ENCODE measurements at regions not wholly inside any gene's neighbourhood (a gene's known extent, or its start where the extent isn't known, plus 50 kb on each side); places are given as distances from the start of the nearest gene placed in this dataset.

GRCh38 chr3:132116601-132117000 lies 81.8 kb upstream of the CPNE4 start:
- H3K9me3 ChIP-seq (ENCODE audit: control insufficient read depth, low read length), result no peaks in the 10 kb centered on the region
- H2AFZ ChIP-seq (ENCODE audit: low read depth, low read length), result no peak overlapping the region
- H3K23ac ChIP-seq (ENCODE audit: low read length in 2 of 2), result no peak overlapping the region
- no peak overlapping the region for H2BK120ac ChIP-seq (ENCODE audit: low read depth, low read length)
- no peak overlapping the region for H3K14ac ChIP-seq (ENCODE audit: low read length in 2 of 2)
- no peak overlapping the region for H2BK15ac ChIP-seq (ENCODE audit: low read depth, poor library complexity, severe bottlenecking)
- H3K4me1 ChIP-seq (ENCODE audit: control insufficient read depth, insufficient read depth, low read depth, low read length), result no peaks in the 10 kb centered on the region
- H3K79me1 ChIP-seq (replicated peaks; ENCODE audit: low read length, poor library complexity, severe bottlenecking), result no peaks in the 10 kb centered on the region
- H3K36me3 ChIP-seq (ENCODE audit: control insufficient read depth in 1 of 2, insufficient read depth in 2 of 2, low read depth in 1 of 2, low read length in 2 of 2), result no peaks in the 10 kb centered on the region
- H4K8ac ChIP-seq (ENCODE audit: low read length), result no peak overlapping the region
- no peaks in the 10 kb centered on the region for H3K27me3 ChIP-seq (ENCODE audit: control insufficient read depth in 1 of 2, insufficient read depth in 1 of 2, low read length in 2 of 2)
- no peak overlapping the region for H2BK5ac ChIP-seq (ENCODE audit: low read depth, low read length, poor library complexity, severe bottlenecking)
- no peak overlapping the region for H3K9ac ChIP-seq (ENCODE audit: low read length)
- DNase-seq, result no peak
- no peak overlapping the region for H4K91ac ChIP-seq (ENCODE audit: low read length)
- H2AK5ac ChIP-seq (ENCODE audit: low read length, severe bottlenecking), result no peak overlapping the region
- no peak overlapping the region for H3K4me2 ChIP-seq (ENCODE audit: low read length, poor library complexity, severe bottlenecking)
- H3K27ac ChIP-seq (ENCODE audit: low read length, poor library complexity, severe bottlenecking), result no peak overlapping the region
- WGBS, result 88% methylated on average over 1 of the region's 1 CpG
- no peak overlapping the region for H3K4me3 ChIP-seq (ENCODE audit: insufficient read depth in 1 of 2, low read depth in 1 of 2, low read length in 2 of 2)
- no peak overlapping the region for H3K18ac ChIP-seq (ENCODE audit: low read depth in 1 of 2, low read length in 2 of 2)
- no peak overlapping the region for H2BK12ac ChIP-seq (ENCODE audit: low read length in 2 of 2)
- H3K4ac ChIP-seq (ENCODE audit: low read depth in 1 of 2, low read length in 2 of 2), result no peak overlapping the region

- no peaks in the 10 kb centered on the region for H3K27me3 ChIP-seq (ENCODE audit: control insufficient read depth in 1 of 2, insufficient read depth in 1 of 2, low read length in 2 of 2)
- H2BK120ac ChIP-seq (ENCODE audit: low read depth, low read length), result no peak overlapping the region
- no peak overlapping the region for H2BK5ac ChIP-seq (ENCODE audit: low read depth, low read length, poor library complexity, severe bottlenecking)
- H3K23ac ChIP-seq (ENCODE audit: low read length in 2 of 2), result no peak overlapping the region
- H4K8ac ChIP-seq (ENCODE audit: low read length), result no peak overlapping the region
- no peaks in the 10 kb centered on the region for H3K79me1 ChIP-seq (replicated peaks; ENCODE audit: low read length, poor library complexity, severe bottlenecking)
- H3K27ac ChIP-seq (ENCODE audit: low read length, poor library complexity, severe bottlenecking), result no peak overlapping the region
- H4K91ac ChIP-seq (ENCODE audit: low read length), result no peak overlapping the region
- no peak overlapping the region for H3K18ac ChIP-seq (ENCODE audit: low read depth in 1 of 2, low read length in 2 of 2)
- H3K14ac ChIP-seq (ENCODE audit: low read length in 2 of 2), result no peak overlapping the region
- no peak overlapping the region for H2AK5ac ChIP-seq (ENCODE audit: low read length, severe bottlenecking)
- H3K9me3 ChIP-seq (ENCODE audit: control insufficient read depth, low read length), result no peaks in the 10 kb centered on the region
- H3K4me3 ChIP-seq (ENCODE audit: insufficient read depth in 1 of 2, low read depth in 1 of 2, low read length in 2 of 2), result no peak overlapping the region
- no peak overlapping the region for H3K4ac ChIP-seq (ENCODE audit: low read depth in 1 of 2, low read length in 2 of 2)
- no peak overlapping the region for H2BK12ac ChIP-seq (ENCODE audit: low read length in 2 of 2)
- no peak overlapping the region for H2BK15ac ChIP-seq (ENCODE audit: low read depth, poor library complexity, severe bottlenecking)
- DNase-seq, result no peak
- no peak overlapping the region for H3K9ac ChIP-seq (ENCODE audit: low read length)
- no peak overlapping the region for H3K4me2 ChIP-seq (ENCODE audit: low read length, poor library complexity, severe bottlenecking)
- H2AFZ ChIP-seq (ENCODE audit: low read depth, low read length), result no peak overlapping the region
- no peaks in the 10 kb centered on the region for H3K4me1 ChIP-seq (ENCODE audit: control insufficient read depth, insufficient read depth, low read depth, low read length)
- no peaks in the 10 kb centered on the region for H3K36me3 ChIP-seq (ENCODE audit: control insufficient read depth in 1 of 2, insufficient read depth in 2 of 2, low read depth in 1 of 2, low read length in 2 of 2)
- WGBS, result 89% methylated on average over 1 of the region's 1 CpG
Measured at GRCh38 chr3:132117642-132118041, 82.8 kb upstream of the CPNE4 start.

- no peak overlapping the region for H3K14ac ChIP-seq (ENCODE audit: low read length in 2 of 2)
- H2BK12ac ChIP-seq (ENCODE audit: low read length in 2 of 2), result no peak overlapping the region
- H3K27ac ChIP-seq (ENCODE audit: low read length, poor library complexity, severe bottlenecking), result no peak overlapping the region
- no peak overlapping the region for H2BK15ac ChIP-seq (ENCODE audit: low read depth, poor library complexity, severe bottlenecking)
- no peak overlapping the region for H3K4ac ChIP-seq (ENCODE audit: low read depth in 1 of 2, low read length in 2 of 2)
- no peak overlapping the region for H3K23ac ChIP-seq (ENCODE audit: low read length in 2 of 2)
- H3K18ac ChIP-seq (ENCODE audit: low read depth in 1 of 2, low read length in 2 of 2), result no peak overlapping the region
- H3K4me3 ChIP-seq (ENCODE audit: insufficient read depth in 1 of 2, low read depth in 1 of 2, low read length in 2 of 2), result no peak overlapping the region
- H3K9ac ChIP-seq (ENCODE audit: low read length), result no peak overlapping the region
- no CpG with 5 or more reads among the region's 1 CpG for WGBS
- no peak overlapping the region for H3K4me2 ChIP-seq (ENCODE audit: low read length, poor library complexity, severe bottlenecking)
- DNase-seq, result no peak
- no peak overlapping the region for H4K91ac ChIP-seq (ENCODE audit: low read length)
- no peak overlapping the region for H2BK120ac ChIP-seq (ENCODE audit: low read depth, low read length)
- H3K36me3 ChIP-seq (ENCODE audit: control insufficient read depth in 1 of 2, insufficient read depth in 2 of 2, low read depth in 1 of 2, low read length in 2 of 2), result no peaks in the 10 kb centered on the region
- H4K8ac ChIP-seq (ENCODE audit: low read length), result no peak overlapping the region
- no peak overlapping the region for H2AFZ ChIP-seq (ENCODE audit: low read depth, low read length)
- H3K4me1 ChIP-seq (ENCODE audit: control insufficient read depth, insufficient read depth, low read depth, low read length), result no peaks in the 10 kb centered on the region
- no peak overlapping the region for H2BK5ac ChIP-seq (ENCODE audit: low read depth, low read length, poor library complexity, severe bottlenecking)
- no peaks in the 10 kb centered on the region for H3K27me3 ChIP-seq (ENCODE audit: control insufficient read depth in 1 of 2, insufficient read depth in 1 of 2, low read length in 2 of 2)
- no peaks in the 10 kb centered on the region for H3K9me3 ChIP-seq (ENCODE audit: control insufficient read depth, low read length)
- H3K79me1 ChIP-seq (replicated peaks; ENCODE audit: low read length, poor library complexity, severe bottlenecking), result no peaks in the 10 kb centered on the region
- H2AK5ac ChIP-seq (ENCODE audit: low read length, severe bottlenecking), result no peak overlapping the region
Measured at GRCh38 chr3:132119531-132119930, 84.7 kb upstream of the CPNE4 start.

- Histone ChIP-seq H4K8ac (ENCODE audit: low read length) (no peak overlapping the region), H3K4me1 (ENCODE audit: control insufficient read depth, insufficient read depth, low read depth, low read length) (no peaks in the 10 kb centered on the region), H2AK5ac (ENCODE audit: low read length, severe bottlenecking) (no peak overlapping the region), H3K14ac (ENCODE audit: low read length in 2 of 2) (no peak overlapping the region), H3K9me3 (ENCODE audit: control insufficient read depth, low read length) (no peaks in the 10 kb centered on the region), H3K23ac (ENCODE audit: low read length in 2 of 2) (no peak overlapping the region), H4K91ac (ENCODE audit: low read length) (no peak overlapping the region), H3K79me1 (replicated peaks; ENCODE audit: low read length, poor library complexity, severe bottlenecking) (no peaks in the 10 kb centered on the region), H2BK15ac (ENCODE audit: low read depth, poor library complexity, severe bottlenecking) (no peak overlapping the region), H3K4me2 (ENCODE audit: low read length, poor library complexity, severe bottlenecking) (no peak overlapping the region), H3K18ac (ENCODE audit: low read depth in 1 of 2, low read length in 2 of 2) (no peak overlapping the region), H3K36me3 (ENCODE audit: control insufficient read depth in 1 of 2, insufficient read depth in 2 of 2, low read depth in 1 of 2, low read length in 2 of 2) (no peaks in the 10 kb centered on the region), H3K4ac (ENCODE audit: low read depth in 1 of 2, low read length in 2 of 2) (no peak overlapping the region), H2BK120ac (ENCODE audit: low read depth, low read length) (no peak overlapping the region), H3K4me3 (ENCODE audit: insufficient read depth in 1 of 2, low read depth in 1 of 2, low read length in 2 of 2) (no peak overlapping the region), H2BK5ac (ENCODE audit: low read depth, low read length, poor library complexity, severe bottlenecking) (no peak overlapping the region), H2AFZ (ENCODE audit: low read depth, low read length) (no peak overlapping the region), H3K27me3 (ENCODE audit: control insufficient read depth in 1 of 2, insufficient read depth in 1 of 2, low read length in 2 of 2) (no peaks in the 10 kb centered on the region), H2BK12ac (ENCODE audit: low read length in 2 of 2) (no peak overlapping the region), H3K9ac (ENCODE audit: low read length) (no peak overlapping the region), H3K27ac (ENCODE audit: low read length, poor library complexity, severe bottlenecking) (no peak overlapping the region)
- 40% methylated on average over 1 of the region's 3 CpGs for WGBS
- no peak for DNase-seq
Measured at GRCh38 chr3:132124096-132124495, 89.3 kb upstream of the CPNE4 start.
